Stimulated activated CD8-positive, alpha-beta memory T cell treated with anti-CD3 and anti-CD28 coated beads, Interleukin-2, amount 100 ng/mL, for 1 hour (primary cell): ENCODE measurements at regions not wholly inside any gene's neighbourhood (a gene's known extent, or its start where the extent isn't known, plus 50 kb on each side); places are given as distances from the start of the nearest gene placed in this dataset.
A peak's percentile ranks its signal among the peaks of the same experiment; 100 is the strongest.

Experiments used
- DNase-seq, 2 donors: peaks; one replicate each; pipeline ENCODE4 v3.0.0-alpha.2; 2020; ENCODE audit warnings: low read depth in 2 of 2

GRCh38 chr2:126482582-126483464 is 173.1 kb upstream of the GYPC start:
- no peak for DNase-seq

- no peak for DNase-seq
These were observed 161.4 kb upstream of the GYPC start for GRCh38 chr2:126494593-126494992.

GRCh38 chr2:126495189-126495588 is 160.8 kb upstream of the GYPC start:
- DNase-seq = no peak

GRCh38 chr2:126496493-126496892 is 159.5 kb upstream of the GYPC start:
- DNase-seq = no peak

GRCh38 chr2:126503476-126503875 is 152.5 kb upstream of the GYPC start:
- DNase-seq = no peak

GRCh38 chr2:126504949-126505348 is 151.0 kb upstream of the GYPC start:
- no peak for DNase-seq

GRCh38 chr2:126506786-126507185 is 149.2 kb upstream of the GYPC start:
- no peak for DNase-seq

- no peak for DNase-seq
These were observed 148.5 kb upstream of the GYPC start for GRCh38 chr2:126507425-126507911.

GRCh38 chr2:126510356-126510755 is 145.6 kb upstream of the GYPC start:
- no peak for DNase-seq

- DNase-seq = no peak
These were observed 145.0 kb upstream of the GYPC start for GRCh38 chr2:126510960-126511359.

GRCh38 chr2:126512026-126512425 is 143.9 kb upstream of the GYPC start:
- no peak for DNase-seq

- no peak for DNase-seq
These were observed 142.9 kb upstream of the GYPC start for GRCh38 chr2:126513033-126513432.

GRCh38 chr2:126515471-126515870 is 140.5 kb upstream of the GYPC start:
- no peak for DNase-seq

GRCh38 chr2:126518196-126518595 is 137.8 kb upstream of the GYPC start:
- DNase-seq = no peak

GRCh38 chr2:126527836-126528490 is 128.0 kb upstream of the GYPC start:
- DNase-seq = peak; percentile 31 to 52

GRCh38 chr2:126531029-126531428 is 124.9 kb upstream of the GYPC start:
- DNase-seq = no peak

GRCh38 chr2:126534478-126534877 is 121.5 kb upstream of the GYPC start:
- DNase-seq = no peak

- DNase-seq = no peak
These were observed 120.5 kb upstream of the GYPC start for GRCh38 chr2:126535408-126535807.

GRCh38 chr2:126536605-126537200 is 119.3 kb upstream of the GYPC start:
- no peak for DNase-seq

GRCh38 chr2:126539101-126539500 is 116.9 kb upstream of the GYPC start:
- no peak for DNase-seq

GRCh38 chr2:126542247-126542646 is 113.7 kb upstream of the GYPC start:
- no peak for DNase-seq

GRCh38 chr2:126543081-126543480 is 112.9 kb upstream of the GYPC start:
- DNase-seq = no peak

GRCh38 chr2:126558029-126558428 is 97.9 kb upstream of the GYPC start:
- no peak for DNase-seq
